HG03108 (cell line): ENCODE measurements at regions not wholly inside any gene's neighbourhood (a gene's known extent, or its start where the extent isn't known, plus 50 kb on each side); places are given as distances from the start of the nearest gene placed in this dataset.
"Not testable (repeated sequence)": the region's sequence is repeated elsewhere in the genome, so short reads cannot be mapped to it uniquely, and the experiment has no call there.

Experiments used
- ATAC-seq: cut with Tn5 transposase; IDR thresholded peaks from one replicate; pipeline ENCODE4 v1.9.1; 2021; ENCODE audit warnings: moderate library complexity; ENCODE audit not compliant: unreplicated experiment

GRCh38 chr1:112821307-112822063, 106.4 kb upstream of the PPM1J start:
- not testable (repeated sequence) for ATAC-seq

- ATAC-seq = no peak
Measured at GRCh38 chr1:112818990-112819689, 104.0 kb upstream of the PPM1J start.

GRCh38 chr1:112817555-112818373, 102.6 kb upstream of the PPM1J start:
- ATAC-seq = no peak

- ATAC-seq = no peak
Measured at GRCh38 chr1:112815376-112815775, 100.2 kb upstream of the PPM1J start.

- ATAC-seq = not testable (repeated sequence)
Measured at GRCh38 chr1:112814645-112815044, 99.5 kb upstream of the PPM1J start.

- peak; percentile 66 for ATAC-seq
Measured at GRCh38 chr1:112808861-112809684, 93.9 kb upstream of the PPM1J start.

GRCh38 chr1:112807999-112808398, 92.9 kb upstream of the PPM1J start:
- ATAC-seq = no peak

- ATAC-seq = no peak
Measured at GRCh38 chr1:112807117-112807516, 92.0 kb upstream of the PPM1J start.

GRCh38 chr1:112806090-112806642, 91.0 kb upstream of the PPM1J start:
- no peak for ATAC-seq

- no peak for ATAC-seq
Measured at GRCh38 chr1:112805155-112805853, 90.2 kb upstream of the PPM1J start.

GRCh38 chr1:112803906-112804762, 89.0 kb upstream of the PPM1J start:
- no peak for ATAC-seq

GRCh38 chr1:112800289-112800688, 85.2 kb upstream of the PPM1J start:
- ATAC-seq = no peak

- no peak for ATAC-seq
Measured at GRCh38 chr1:112798292-112798691, 83.2 kb upstream of the PPM1J start.

- ATAC-seq = no peak
Measured at GRCh38 chr1:112797224-112797623, 82.1 kb upstream of the PPM1J start.

- no peak for ATAC-seq
Measured at GRCh38 chr1:112794654-112795239, 79.6 kb upstream of the PPM1J start.

GRCh38 chr1:112793631-112794565, 78.8 kb upstream of the PPM1J start:
- no peak for ATAC-seq

- ATAC-seq = no peak
Measured at GRCh38 chr1:112791723-112792104, 76.6 kb upstream of the PPM1J start.
